AG09319 (cell line): ENCODE measurements at regions not wholly inside any gene's neighbourhood (a gene's known extent, or its start where the extent isn't known, plus 50 kb on each side); places are given as distances from the start of the nearest gene placed in this dataset.
"Not testable (repeated sequence)": the region's sequence is repeated elsewhere in the genome, so short reads cannot be mapped to it uniquely, and the experiment has no call there.

ENCODE experiments used
- DNase-seq: peaks from one replicate; pipeline ENCODE4 v3.0.0-alpha.2; 2010; ENCODE audit warnings: low read depth; ENCODE audit errors: extremely low read depth
- TF ChIP-seq, protein P1 (sequence below): IDR thresholded peaks from 2 replicates; pipeline ENCODE4 v1.5.1; 2011; ENCODE audit warnings: low read depth, mild to moderate bottlenecking, inconsistent platforms, low read length, moderate library complexity

DNA sequence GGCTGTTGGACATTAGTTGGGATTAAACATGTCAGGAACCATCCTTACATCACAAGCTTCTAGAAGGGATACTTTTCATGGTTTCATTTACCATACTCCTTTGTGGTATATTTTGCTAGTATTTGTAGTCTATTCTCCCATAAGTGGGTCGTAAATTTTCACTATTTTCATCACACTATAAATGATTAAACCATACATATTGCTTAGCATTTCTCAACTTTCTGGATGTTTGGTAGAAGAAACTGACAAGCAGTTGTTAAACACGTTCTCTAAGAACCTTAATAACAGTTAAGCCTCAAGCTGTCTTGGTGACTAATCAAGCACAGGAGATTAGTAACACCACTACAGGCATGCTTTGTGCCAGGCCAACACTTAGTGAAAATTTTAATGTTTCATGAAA, 375.5 kb downstream of the NAF1 start:
- TF ChIP-seq, protein P1, sequence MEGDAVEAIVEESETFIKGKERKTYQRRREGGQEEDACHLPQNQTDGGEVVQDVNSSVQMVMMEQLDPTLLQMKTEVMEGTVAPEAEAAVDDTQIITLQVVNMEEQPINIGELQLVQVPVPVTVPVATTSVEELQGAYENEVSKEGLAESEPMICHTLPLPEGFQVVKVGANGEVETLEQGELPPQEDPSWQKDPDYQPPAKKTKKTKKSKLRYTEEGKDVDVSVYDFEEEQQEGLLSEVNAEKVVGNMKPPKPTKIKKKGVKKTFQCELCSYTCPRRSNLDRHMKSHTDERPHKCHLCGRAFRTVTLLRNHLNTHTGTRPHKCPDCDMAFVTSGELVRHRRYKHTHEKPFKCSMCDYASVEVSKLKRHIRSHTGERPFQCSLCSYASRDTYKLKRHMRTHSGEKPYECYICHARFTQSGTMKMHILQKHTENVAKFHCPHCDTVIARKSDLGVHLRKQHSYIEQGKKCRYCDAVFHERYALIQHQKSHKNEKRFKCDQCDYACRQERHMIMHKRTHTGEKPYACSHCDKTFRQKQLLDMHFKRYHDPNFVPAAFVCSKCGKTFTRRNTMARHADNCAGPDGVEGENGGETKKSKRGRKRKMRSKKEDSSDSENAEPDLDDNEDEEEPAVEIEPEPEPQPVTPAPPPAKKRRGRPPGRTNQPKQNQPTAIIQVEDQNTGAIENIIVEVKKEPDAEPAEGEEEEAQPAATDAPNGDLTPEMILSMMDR = no peak
- no peak for DNase-seq

DNA sequence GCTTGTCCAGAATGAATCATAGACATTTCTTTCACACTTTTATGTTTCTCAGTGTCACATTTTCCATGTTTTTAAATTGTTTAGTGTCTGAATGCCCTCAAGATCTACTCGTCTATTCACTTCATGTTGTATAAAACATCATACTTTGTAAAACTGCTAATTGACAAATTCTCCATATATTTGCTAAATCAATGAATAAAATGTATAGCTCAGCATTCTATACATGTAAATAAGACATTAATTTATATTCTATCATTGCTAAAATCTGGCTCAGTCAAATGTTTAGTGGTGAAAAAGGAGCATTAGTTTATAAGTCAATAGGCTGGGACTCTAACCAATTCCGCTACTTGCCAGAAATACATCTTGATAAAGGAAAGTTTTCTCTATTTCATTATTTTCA, 379.6 kb downstream of the NAF1 start:
- TF ChIP-seq, protein P1 = no peak
- DNase-seq = no peak

DNA sequence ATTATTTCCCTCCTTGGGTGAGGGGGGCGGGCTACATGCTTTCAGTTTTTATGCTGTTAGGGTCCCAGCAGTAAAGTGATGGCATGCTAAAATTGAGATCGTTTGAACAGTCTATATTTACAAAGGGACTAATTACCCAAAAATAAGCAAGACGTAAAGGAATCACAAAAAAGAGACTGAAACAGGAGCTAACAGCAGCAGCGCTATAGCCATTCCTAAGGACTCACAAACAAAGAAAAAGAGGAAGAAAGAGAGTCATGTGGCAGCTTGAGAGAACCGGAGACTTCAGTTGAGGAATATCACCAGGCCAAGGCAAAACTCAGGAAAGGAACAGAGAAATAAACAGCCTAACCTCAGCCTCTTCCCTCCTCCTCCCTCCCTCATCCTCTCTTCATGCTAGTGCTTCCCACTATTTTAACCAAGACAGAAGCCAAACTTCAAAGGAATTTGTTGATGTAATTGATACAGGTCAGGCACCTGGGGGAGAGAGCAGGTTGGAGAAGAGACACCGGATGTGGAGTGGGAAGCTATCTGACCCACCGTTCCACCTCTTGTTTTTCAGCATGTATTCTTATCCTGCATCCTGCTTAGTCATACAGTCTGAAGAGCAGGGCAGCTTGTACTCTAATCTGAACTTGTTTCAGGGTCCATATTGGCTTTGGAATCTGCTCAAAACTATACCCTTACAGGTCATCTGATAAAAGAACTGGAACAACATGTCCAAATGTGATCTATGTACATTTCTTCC, 383.7 kb downstream of the NAF1 start:
- TF ChIP-seq, protein P1 = no peak
- DNase-seq = no peak

DNA sequence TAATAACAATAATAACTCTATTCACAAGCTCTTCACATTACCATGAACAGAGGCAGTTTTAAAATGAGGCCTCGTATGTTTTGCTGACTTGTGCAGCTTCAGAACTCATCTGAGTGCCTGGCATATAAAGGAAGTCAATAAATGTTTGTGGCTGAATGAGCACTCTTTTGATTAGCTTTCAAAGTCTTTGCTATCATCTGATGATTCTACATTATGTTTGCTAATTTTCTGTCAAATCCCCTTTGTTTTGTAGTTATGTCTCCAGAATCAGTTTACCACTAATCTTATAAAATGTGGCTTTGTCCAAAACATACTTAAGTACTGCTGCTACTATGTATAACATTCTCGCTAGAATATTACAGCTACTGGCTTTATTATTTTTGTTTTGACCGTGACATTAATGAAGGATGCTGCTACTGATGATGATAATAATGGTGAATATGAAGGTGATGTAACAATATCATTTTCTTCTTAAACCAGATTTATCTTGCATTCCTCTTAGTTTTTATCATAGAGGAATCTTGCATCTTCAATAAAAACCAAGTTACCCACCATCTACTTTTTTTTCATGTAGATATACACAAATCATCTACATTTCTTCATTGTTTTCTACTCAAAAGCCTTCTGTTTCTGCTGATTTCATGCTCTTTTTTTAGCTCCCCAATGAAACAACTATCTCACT, 384.5 kb downstream of the NAF1 start:
- no peak for DNase-seq
- TF ChIP-seq, protein P1 = no peak

DNA sequence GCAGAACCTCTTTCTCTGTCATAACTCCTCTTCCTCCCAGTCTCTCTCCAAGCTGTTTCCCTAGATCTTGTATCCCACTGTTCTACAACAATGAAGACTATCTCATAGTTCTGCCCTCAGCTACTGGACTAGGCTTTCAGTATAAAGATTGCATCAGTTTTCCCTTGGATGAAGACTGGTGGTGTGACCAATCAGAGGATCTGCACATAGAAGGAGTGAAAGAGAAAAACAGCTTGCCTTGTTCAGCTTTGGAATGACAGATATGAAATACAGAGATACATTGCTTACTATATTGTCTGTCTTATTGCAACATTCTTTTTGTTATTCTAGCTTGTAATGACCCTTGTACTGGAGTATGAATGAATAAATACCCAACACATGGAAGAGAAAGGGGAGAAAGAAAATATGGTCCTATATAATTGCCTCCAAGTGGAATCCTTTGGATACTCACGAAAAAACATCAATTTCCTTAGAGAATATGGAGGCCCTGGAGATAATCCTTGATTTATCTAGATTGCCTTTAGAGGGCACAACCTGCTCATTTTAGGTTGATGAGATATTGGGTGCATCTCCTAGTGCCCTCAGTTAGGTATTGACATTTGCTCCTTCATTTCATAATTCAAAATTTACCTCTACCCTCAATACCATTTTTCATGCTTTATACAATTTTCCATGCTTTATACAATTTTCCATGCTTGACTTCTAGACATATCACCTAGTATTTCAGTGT, 395.8 kb downstream of the NAF1 start:
- DNase-seq = no peak
- TF ChIP-seq, protein P1 = no peak

DNA sequence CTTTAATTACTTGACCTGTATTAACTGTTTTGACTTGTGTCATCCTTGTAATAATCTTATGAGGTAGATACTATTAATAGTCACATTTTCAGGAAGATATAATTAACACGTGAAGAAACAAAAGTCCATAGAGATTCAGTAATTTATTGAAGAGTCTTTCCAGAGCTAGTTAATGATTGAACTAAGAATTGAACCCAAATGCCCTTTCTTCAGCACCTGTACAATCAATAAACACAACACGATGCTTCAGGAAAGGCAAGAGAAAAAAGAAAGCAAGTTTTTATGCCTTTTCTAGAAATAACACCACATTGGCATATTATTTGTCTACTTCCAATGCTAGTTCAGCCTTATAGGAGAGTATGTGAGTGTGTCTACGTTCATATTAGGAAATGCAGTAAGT, 399.6 kb downstream of the NAF1 start:
- no peak for DNase-seq
- TF ChIP-seq, protein P1 = no peak

DNA sequence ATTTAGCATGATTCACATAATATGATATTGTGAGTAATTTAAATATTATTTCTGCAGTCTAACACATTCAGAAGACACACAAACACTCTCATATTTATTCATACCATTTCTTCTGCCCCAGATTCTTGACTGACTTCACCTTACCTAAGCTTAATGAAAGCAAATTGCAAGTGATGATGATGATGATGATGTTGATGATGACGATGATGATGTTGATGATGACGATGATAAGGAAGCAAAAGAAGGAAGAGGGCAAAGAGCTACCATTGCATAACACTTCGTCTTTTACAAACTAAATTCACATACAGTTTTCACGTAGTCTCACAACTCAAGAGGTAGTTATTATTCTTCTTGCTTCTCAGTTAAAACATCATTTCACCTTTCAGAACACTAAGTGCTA, 404.7 kb downstream of the NAF1 start:
- no peak for DNase-seq
- TF ChIP-seq, protein P1 = no peak

DNA sequence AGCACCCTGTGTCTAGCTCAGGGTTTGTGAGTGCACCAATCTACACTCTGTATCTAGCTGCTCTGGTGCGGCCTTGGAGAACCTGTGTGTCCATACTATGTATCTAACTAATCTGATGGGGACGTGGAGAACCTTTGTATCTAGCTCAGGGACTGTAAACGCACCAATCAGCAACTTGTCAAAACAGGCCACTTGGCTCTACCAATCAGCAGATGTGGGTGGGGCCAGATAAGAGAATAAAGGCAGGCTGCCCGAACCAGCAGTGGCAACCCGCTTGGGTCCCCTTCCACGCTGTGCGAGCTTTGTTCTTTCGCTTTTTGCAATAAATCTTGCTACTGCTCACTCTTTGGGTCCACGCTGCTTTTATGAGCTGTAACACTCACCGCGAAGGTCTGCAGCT, 426.5 kb downstream of the NAF1 start:
- DNase-seq = not testable (repeated sequence)

DNA sequence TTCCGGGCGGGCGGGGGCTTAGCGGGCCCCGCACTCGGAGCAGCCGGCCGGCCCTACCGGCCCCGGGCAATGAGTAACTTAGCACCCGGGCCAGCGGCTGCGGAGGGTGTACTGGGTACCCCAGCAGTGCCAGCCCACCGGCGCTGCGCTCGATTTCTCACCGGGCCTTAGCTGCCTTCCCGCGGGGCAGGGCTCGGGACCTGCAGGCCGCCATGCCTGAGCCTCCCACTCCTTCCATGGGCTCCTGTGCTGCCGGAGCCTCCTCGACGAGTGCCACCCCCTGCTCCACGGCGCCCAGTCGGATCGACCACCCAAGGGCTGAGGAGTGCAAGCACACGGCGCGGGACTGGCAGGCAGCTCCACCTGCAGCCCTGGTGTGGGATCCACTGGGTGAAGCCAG, 427.1 kb downstream of the NAF1 start:
- DNase-seq = not testable (repeated sequence)
